Left lobe of liver (tissue), 2 donors: ENCODE measurements at regions not wholly inside any gene's neighbourhood (a gene's known extent, or its start where the extent isn't known, plus 50 kb on each side); places are given as distances from the start of the nearest gene placed in this dataset.
A peak's percentile ranks its signal among the peaks of the same experiment; 100 is the strongest.

Experiments used
- ATAC-seq: fragments of 200-7000 bp; cut with Tn5 transposase; one replicate; pipeline ENCODE4 v1.9.1; 2020; ENCODE audit warnings: mild to moderate bottlenecking, moderate library complexity
- DNase-seq: peaks from one replicate; pipeline ENCODE4 v3.0.0-alpha.2; 2020; ENCODE audit warnings: low spot score
- donor health status: DM: no; HTN: no; CAD: no; lungs with moderate emphysema.
- donor health status: DM: no; HTN: yes; CAD: no.

DNA sequence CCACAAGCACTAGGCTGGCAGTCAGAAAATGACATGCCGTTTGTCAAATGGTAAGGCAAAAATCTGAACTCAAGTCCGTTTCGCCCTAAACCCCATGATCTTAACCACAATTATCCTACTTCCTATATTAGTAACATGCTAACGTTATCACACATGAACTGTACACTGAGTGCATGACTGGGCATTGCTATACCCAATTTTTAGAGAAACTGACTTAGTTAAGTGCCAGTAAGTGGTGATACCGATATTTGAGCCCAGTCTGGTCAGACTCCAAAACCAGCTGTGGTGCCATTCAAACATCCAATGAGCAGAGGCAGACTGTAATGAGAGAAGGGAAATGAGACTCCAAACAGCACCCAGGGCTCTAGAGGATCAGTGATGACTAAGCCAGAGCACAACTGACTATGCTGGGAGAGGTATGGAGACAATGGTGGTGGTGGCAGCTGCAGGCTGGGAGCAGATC, 311.7 kb upstream of the PKDCC start:
- ATAC-seq, result no peak

DNA sequence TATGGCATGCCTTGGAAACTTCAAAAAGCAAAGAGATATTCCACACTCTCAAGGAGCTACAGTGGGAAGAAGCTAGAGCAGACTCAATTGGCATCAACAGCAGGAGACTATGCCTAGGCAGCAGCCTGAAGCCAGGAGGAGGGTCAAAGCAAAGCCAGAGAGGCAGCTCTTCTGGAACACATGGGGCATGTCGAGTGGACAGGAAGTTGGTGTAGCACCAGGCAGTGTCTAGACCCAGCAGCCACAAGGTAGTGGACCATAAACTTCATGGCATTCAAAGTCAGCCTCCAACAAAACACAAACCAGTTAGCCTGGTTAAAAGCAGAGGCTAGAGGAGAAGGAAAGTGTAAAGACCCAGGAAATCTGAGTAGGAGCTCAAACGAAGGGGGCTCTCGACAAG, 311.2 kb upstream of the PKDCC start:
- ATAC-seq (no peak), DNase-seq (no peak)

More for the DNA sequence above, 311.7 kb upstream of the PKDCC start:
- no peak for DNase-seq

DNA sequence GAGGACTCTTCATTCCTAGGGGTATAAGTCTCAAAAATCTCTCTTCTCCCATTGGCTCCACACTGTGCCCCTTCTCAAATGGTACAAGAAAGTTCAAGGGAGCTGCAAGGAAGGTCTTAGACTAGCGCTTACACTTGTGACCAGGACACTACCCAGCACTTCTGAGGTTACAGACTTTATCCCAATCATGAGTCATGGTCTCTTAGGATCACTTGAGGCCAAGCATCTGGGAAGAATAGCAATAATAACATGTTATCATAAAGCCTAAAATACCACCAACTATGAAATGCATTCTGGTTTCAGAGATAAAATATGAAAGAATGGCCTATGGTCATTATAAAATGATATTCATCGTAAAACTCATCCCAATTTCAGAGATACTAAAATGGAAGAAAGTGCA, 309.9 kb upstream of the PKDCC start:
- ATAC-seq, result no peak

DNA sequence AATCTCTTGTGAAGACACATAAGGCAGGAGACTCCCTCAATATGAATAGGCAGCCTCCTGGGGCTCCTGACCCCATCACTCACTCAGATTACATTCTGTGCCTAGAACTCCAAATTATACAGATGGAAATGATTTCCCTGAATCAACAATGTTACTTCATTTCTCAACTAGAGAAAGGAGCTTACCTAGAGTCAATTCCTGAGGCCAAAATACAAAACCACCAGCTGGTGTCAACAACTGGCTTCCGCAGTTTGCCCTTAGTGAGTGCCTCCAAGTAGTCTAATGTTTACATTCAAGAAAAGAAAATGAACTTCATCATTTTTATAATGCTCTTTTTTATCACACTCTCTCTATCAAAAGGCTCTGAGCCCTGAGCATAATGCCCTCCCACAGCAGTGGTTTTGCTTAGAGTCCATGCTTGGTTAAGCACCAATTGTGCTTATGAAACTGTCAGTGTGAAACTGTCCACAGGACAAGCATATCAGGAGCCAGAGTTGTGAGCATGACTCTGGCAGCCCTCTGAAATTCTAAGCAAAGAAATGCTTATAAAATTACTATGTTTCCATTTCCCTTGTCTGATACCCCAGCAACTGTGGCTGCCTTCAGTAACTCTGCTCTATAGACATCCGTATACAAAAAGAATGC, 305.7 kb upstream of the PKDCC start:
- DNase-seq (no peak), ATAC-seq (peak; percentile 57)

More for the DNA sequence above, 309.9 kb upstream of the PKDCC start:
- no peak for DNase-seq

DNA sequence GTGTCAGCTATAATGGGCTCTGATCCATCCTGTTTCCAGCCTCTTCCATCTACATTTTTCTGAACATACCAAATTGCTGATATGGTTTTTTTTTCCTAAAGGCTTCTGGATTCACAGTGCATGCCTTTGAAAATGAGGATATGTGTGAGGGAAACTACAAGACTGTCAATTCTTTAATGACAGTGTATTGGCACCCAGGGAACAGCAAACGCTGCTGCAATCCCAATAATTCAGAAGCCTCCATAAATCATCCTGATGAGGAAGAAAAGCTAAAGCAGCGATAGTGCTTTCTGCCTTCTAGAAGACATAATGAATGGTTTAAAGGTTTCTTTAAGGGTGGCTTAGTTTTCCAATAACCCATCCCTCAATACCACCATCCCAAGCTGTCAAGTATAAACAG, 304.5 kb upstream of the PKDCC start:
- ATAC-seq, result no peak
- DNase-seq, result no peak

DNA sequence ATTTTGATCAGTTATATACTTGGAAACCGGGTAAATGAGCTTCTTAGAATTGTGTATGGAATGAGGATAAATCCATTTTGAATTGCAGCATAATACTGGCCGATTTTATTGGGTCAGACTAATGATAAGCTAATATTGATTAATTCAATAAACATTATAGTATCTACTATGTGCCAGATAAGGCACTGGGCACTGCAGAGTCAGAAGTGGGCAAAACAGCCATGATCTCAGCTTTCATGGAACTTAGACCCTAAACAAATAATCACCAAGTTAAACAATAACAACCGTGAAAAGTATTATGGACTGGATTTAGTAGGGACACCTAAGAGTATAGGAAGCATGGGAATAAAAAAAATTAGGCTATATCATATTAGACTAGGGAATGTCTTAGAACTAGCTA, 297.0 kb upstream of the PKDCC start:
- ATAC-seq, result peak; percentile 96
- DNase-seq, result peak; percentile 45

DNA sequence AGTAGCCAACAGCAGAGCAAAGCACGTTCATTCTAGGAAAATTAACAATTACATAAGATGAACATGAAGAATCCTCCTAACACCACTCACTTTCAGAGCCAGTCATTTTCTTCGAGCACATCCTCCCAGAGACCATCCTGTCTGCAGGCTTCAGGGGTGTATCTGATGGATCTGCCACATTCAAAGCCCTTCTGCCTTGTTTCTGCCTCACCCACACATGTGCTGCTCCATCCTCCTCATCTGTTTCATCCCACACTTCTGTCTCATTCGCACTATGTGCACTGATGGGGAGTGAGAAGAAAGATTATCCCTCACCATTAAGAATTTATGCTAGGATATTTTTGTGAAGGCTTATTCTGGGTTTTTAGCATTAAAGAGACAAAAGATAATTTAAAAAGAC, 287.9 kb upstream of the PKDCC start:
- DNase-seq (no peak), ATAC-seq (no peak)

DNA sequence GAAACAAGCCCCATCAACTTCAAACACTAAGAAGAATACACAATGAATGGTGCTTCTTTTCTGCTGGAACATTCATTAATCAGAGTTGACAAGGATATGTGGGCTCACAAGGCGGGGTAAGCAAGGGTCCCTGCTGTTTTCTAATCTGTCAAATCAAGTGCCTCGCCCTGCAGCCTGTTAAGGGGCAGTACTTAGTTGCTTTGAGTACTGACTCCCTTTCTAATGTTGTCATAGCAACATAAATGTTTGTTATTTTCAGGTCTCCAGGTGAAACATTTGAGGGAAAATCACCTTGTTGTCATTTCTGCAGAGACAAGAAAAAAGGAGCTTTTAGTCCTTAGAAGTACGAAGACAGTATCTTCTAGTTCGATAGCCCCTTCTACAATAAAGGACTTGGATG, 284.7 kb upstream of the PKDCC start:
- ATAC-seq (no peak), DNase-seq (no peak)

DNA sequence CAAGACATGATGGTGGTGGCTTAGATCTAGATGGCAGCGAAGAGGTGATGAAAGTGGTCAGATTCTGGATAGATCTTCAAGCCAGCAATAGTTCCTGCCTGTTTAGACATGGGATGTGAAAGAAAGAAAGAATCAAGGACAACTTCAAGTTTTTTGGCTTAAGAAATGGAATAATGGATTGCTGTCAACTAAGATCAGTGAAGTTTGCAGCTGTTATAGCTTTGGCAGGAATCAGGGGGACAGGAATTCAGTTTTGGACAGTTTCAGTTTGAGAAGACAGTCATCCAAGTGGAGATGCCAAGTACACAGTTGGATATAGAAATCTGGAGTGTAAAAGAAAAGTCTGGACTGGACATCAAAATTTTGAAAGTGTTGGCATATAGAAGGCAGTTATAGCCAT, 283.7 kb upstream of the PKDCC start:
- DNase-seq (no peak), ATAC-seq (no peak)

DNA sequence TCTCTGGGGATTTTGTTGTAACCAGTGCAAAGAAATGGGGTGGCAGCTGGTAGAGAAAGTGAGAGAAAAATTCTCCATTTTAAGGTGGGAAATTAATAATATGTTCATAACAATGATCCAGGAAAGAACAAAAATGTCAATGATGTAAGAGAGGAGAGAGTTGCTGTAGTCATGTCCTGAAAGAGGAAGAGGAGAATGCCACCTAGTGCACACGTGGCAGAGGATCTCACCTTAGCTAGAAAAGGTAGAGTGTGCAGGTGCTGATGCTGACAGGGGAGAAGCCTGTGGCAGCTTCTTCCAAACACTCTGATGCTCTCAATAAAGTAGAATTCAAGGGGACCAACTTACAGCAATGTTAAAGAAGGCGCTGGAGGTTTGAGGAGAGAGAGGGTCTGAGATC, 282.9 kb upstream of the PKDCC start:
- DNase-seq, result no peak
- peak; percentile 91 for ATAC-seq

DNA sequence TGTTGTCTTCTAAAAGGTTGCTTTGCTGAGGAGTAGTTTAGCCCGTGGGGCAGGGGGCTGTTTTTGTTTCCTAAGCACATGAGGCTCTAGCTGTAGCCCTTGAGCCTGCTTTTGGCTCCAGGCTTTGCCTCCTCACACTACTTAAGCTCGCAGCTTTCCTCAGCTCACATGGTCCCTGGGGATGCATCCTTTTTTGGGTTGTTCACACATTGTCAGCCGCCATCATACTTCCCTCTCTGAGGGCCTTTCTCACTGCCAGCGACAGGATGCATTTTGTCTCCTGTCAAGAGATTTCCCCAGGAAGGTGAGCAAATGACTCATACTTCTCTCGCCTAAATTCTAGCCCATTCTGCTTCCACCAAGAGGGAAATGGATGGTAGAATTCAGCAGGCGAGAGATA, 279.5 kb upstream of the PKDCC start:
- no peak for ATAC-seq

DNA sequence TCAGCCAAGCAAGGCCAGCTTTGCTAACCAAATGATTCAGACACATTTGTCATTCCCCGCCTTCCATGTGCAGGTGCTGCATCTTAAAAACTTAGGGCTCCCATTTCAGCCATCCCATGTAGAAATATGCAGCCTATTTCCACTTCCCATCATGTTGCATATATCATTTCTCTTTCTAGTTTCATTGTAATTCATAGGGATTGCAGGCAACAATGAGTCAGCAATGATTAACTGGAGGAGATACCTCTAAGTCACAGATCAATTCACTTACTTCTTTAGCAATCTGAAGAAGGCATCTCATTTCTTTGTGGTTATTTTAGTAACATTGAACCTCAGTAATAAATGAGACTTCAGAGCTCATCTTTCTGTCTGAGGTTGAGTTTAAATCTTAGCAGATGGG, 276.1 kb upstream of the PKDCC start:
- ATAC-seq (no peak), DNase-seq (no peak)

More for the DNA sequence above, 279.5 kb upstream of the PKDCC start:
- DNase-seq, result no peak

DNA sequence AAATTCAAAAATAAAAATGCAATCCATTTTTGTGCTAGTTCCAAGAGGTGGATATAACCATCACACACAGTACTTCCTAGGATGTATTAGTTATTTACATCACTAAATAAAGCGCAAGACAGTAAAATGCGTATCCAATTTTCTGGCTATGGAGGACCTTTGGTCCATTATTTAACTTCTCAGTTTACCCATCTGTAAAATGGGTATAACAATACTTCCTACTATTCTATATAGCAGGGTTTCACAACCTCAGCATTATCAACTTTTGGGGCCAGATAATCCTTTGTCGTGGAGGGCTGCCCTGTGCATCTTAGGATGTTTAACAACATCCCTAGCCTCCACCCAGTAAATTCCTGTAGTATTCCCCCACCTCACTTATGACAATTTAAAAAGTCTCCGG, 275.1 kb upstream of the PKDCC start:
- DNase-seq, result no peak
- ATAC-seq, result no peak

DNA sequence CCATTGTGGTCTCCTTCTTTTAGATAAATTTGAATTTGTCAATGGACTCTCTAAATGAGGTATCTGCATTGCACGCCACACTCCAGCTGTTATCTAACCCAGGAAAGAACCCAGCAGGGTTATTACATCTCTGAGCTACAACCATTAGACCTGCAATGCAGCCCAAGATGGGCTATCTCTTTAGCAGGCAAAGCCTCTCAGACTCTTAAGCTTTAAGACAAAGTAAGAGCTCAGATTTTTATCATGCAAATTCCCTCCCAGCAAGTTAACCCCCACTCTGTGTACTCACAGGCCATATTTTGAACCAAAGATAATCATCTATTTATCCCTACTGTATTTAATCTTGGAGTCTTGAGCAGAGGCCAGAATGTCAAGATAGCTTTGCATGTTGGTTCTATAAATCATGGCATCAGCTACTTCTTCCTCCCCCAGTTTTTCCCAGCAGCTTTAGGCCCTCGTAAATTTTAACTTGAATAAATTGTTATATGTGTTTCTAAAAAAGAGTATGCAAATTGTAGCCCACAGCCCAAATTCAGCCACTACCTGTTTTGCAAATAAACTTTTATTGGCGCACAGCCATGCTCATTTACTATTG, 273.7 kb upstream of the PKDCC start:
- no peak for ATAC-seq
- DNase-seq, result no peak

DNA sequence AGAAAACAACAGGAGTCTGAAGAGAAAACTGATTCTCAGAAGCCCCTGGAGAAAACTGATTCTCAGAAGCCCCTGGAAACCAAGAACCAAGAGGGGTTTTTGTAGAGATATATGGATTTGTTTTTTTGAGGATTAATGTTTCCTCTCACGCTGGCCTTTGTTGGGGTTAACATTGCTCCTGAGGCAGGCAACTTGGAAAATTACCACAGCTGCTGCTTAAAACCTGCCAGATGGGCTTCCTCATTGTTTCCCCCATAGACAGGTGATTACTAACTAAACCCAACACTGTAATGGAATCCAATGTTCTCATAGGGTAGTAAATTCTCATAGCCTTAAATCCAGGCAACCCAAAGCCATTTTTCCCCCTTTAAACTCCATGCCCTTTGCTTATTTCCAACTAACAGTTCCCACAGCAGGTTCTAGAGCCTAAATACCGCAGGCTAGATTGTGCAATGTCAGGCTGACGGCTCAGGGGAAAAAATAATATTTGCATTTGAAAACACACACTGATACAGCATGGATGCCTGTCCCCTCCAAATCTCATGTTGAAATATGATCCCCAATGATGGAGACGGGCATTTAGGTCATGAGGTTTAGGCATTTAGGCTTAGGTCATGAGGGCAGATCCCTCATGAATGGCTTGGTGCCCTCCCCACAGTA, 272.3 kb upstream of the PKDCC start:
- peak; percentile 53 for ATAC-seq

DNA sequence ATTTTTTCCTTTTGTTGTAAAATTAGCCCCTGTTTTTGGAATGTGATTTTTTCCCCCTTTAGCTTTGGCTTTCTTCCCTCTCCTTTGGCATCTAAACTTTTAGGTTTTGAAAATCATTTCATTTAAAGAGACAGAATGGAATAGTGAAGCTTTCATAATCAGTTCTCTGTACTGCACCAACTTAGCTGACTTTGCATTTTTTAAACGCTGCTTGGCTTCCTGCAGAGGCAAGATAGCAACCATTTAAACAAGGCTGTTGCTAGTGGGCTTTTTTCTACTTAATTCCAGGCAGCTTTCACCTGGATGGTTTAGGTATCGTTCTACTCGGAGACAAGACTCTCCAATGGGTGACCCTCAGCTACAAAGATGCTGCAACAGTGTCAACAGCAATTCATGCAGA, 267.9 kb upstream of the PKDCC start:
- peak; percentile 41 for ATAC-seq
- DNase-seq, result no peak

More for the DNA sequence above, 272.3 kb upstream of the PKDCC start:
- no peak for DNase-seq

DNA sequence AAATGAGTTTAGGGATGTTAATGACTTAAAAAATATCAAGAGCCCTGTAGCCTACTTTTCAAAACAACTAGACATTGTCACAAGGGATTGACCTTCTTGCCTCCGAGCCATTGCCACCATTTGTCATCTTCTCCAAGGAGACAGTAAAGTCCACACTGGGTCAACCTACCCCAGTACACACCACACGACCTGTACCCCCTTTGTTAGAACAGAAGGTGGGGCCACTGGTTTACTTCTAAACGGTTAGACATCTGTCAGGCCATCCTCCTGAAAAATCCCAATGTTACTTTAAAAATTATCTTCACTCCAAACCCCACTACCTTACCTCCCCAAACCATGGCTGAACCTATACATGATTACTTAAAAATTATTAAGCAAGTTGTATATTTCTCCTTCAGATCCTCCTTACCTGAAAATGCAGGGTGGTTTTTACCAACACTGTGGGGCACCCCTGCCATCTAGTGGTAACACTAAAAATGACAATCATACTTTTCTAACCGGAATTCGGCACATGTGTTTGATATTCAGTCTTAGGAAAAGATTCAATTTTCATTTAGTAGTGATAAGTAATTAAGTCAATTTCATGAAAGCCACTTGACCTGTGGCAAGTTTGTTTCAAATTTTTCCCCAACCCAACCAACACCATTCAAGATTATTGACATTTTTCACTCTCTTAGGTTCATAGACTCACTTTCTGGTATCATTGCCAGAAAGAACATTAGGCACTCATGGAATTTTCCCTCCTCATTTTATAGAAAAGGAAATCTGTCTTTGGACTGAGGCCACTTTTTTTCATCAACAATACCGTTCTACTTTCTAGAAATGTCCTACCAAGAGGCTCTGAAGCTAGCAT, 265.3 kb upstream of the PKDCC start:
- ATAC-seq (peak; percentile 86), DNase-seq (no peak)

DNA sequence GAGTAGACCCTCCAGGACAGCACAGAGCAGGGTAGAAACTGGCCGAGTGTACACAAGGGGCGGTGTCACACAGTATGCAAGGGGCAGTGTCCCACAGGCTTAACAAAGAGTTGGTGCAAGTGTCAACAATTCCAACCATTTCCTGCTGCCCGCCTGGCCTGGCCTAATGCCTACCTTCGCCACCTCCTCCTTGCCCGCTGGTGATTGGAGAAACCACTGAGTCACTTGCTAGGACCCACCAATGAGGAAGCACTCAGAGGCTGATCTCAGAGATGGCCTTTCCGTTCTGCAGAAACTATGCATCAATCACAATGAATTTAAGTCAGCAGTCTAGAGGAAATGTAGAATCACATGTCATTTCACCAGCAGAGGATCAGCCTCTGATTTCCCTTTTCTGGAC, 263.3 kb upstream of the PKDCC start:
- DNase-seq (no peak), ATAC-seq (no peak)

DNA sequence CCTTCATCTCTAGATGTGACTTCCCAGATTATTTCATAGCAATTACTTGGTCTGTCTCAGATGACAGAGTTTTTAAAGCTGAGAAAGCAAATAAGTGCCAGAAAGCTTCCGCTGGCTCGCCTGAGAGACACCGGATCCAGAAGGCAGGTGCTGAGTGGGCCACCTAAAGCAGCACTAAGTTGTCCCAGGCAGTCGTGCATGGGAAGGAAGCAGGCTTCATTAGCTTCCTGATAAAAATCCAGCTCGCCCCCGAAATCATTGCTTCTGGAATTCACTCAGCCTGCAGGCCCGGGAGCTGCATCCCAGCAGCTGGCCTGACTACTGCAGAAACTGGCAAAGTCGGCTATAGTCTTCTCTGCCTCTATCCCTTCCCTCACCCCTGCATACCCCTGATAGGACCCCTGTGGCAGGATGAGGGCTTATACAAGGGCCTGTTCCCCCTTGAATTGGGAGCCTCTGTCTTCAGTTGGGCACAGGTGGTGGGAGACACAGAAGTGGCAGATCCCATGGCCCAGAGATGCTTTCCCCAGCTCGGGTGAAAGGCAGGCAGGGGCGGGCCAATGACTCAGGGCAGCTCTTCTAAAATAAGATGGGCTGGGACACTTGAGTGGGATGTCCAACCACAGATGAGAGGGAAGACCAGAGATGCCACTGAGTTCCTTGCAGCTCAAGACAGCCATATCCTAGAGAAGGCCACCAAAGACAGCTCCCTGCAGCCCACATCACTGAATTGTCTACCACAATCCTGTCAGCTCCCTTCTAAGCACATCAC, 262.4 kb upstream of the PKDCC start:
- DNase-seq (no peak), ATAC-seq (no peak)

DNA sequence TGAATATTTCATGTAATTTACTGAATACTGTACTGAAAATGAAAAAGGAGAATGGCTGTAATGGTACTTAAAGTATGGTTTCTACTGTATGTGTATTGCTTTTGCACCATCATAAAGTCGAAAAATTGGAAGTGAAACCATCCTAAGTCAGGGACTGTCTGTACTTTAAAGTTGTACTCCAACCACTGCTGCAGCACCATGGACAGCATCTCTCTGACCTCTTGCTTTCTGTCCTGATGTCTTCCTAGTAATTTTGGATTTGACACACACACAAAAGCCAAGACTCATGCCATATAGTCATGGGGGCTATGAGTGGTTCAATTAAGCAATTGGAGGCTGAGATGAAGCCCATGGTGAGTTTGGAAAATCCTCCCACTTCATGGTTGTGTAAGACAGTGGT, 256.3 kb upstream of the PKDCC start:
- ATAC-seq, result peak; percentile 65
- DNase-seq, result no peak

DNA sequence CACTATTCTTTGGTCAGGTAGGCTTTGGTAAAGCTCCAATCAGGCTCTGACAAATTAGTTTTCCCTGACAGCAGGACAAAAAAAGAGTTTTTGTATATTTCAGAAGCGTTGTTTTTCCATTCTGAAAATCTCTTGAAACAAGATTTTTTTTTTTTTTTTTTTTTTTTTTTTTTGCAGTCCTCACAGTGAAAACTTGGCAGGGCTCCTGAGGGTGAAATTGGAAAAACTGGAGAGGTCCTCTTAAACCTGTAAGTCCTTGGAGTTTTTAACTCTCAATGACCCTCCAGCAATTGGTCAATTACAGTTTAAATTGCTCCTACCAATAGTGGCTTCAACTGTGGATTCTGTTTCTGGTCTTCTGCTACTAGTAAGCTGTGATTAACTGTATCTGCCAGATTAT, 244.5 kb upstream of the PKDCC start:
- DNase-seq (no peak), ATAC-seq (no peak)
